Daoy (cell line): ENCODE measurements at regions not wholly inside any gene's neighbourhood (a gene's known extent, or its start where the extent isn't known, plus 50 kb on each side); places are given as distances from the start of the nearest gene placed in this dataset.
"Not testable (repeated sequence)": the region's sequence is repeated elsewhere in the genome, so short reads cannot be mapped to it uniquely, and the experiment has no call there.

Experiments used
- DNase-seq: peaks from one replicate; pipeline ENCODE4 v3.0.0-alpha.2; 2015; ENCODE audit warnings: low read depth

GRCh38 chr15:26029586-26029985 lies 166.5 kb upstream of the ATP10A start:
- not testable (repeated sequence) for DNase-seq

- DNase-seq = no peak
These were observed 166.0 kb upstream of the ATP10A start for GRCh38 chr15:26029146-26029545.

- no peak for DNase-seq
These were observed 165.1 kb upstream of the ATP10A start for GRCh38 chr15:26028086-26028740.

GRCh38 chr15:26026671-26027070 lies 163.5 kb upstream of the ATP10A start:
- not testable (repeated sequence) for DNase-seq

- DNase-seq = no peak
These were observed 161.1 kb upstream of the ATP10A start for GRCh38 chr15:26024241-26024640.

GRCh38 chr15:26023691-26024090 lies 160.6 kb upstream of the ATP10A start:
- DNase-seq = no peak

- no peak for DNase-seq
These were observed 160.1 kb upstream of the ATP10A start for GRCh38 chr15:26023231-26023630.

- no peak for DNase-seq
These were observed 157.7 kb upstream of the ATP10A start for GRCh38 chr15:26020871-26021270.

- DNase-seq = no peak
These were observed 154.5 kb upstream of the ATP10A start for GRCh38 chr15:26017665-26018064.

GRCh38 chr15:26015516-26016075 lies 152.5 kb upstream of the ATP10A start:
- DNase-seq = no peak

GRCh38 chr15:26013981-26014380 lies 150.9 kb upstream of the ATP10A start:
- peak; percentile 43 for DNase-seq

- DNase-seq = no peak
These were observed 148.8 kb upstream of the ATP10A start for GRCh38 chr15:26011916-26012315.

- DNase-seq = no peak
These were observed 144.0 kb upstream of the ATP10A start for GRCh38 chr15:26007151-26007550.

- DNase-seq = no peak
These were observed 138.1 kb upstream of the ATP10A start for GRCh38 chr15:26001201-26001600.

- DNase-seq = no peak
These were observed 130.4 kb upstream of the ATP10A start for GRCh38 chr15:25993506-25993905.

- no peak for DNase-seq
These were observed 127.1 kb upstream of the ATP10A start for GRCh38 chr15:25990220-25990619.

- peak; percentile 15 for DNase-seq
These were observed 126.2 kb upstream of the ATP10A start for GRCh38 chr15:25989327-25989726.

GRCh38 chr15:25988716-25989115 lies 125.6 kb upstream of the ATP10A start:
- DNase-seq = not testable (repeated sequence)

- no peak for DNase-seq
These were observed 124.5 kb upstream of the ATP10A start for GRCh38 chr15:25987638-25988037.

GRCh38 chr15:25985165-25985564 lies 122.0 kb upstream of the ATP10A start:
- DNase-seq = no peak

- DNase-seq = no peak
These were observed 119.6 kb upstream of the ATP10A start for GRCh38 chr15:25982736-25983135.

GRCh38 chr15:25981114-25981513 lies 118.0 kb upstream of the ATP10A start:
- DNase-seq = no peak

GRCh38 chr15:25972141-25972675 lies 109.1 kb upstream of the ATP10A start:
- DNase-seq = no peak

- peak; percentile 10 for DNase-seq
These were observed 107.9 kb upstream of the ATP10A start for GRCh38 chr15:25971053-25971452.
